ENCODE measurements at regions not wholly inside any gene's neighbourhood (a gene's known extent, or its start where the extent isn't known, plus 50 kb on each side); places are given as distances from the start of the nearest gene placed in this dataset.

- TF ChIP-seq CTCF (IDR thresholded peaks at IDR 0.05 in 4 of 5, conservative IDR thresholded peaks at IDR 0.05 in 1 of 5) (no peak), POLR2A (IDR thresholded peaks at IDR 0.05) (no peak)
These were observed 137.1 kb upstream of the LPAR1 start for GRCh38 chr9:111175350-111175749.
